ENCODE measurements at regions not wholly inside any gene's neighbourhood (a gene's known extent, or its start where the extent isn't known, plus 50 kb on each side); places are given as distances from the start of the nearest gene placed in this dataset.

- Histone ChIP-seq H3K4me3 (no peak overlapping the region), H3K27ac (no peak overlapping the region), H3K4me2 (no peak overlapping the region), H3K36me3 (no peaks in the 10 kb centered on the region), H3K27me3 (no peaks in the 10 kb centered on the region), H3K9ac (no peak overlapping the region), H3K9me3 (peaks cover 4% of the 10 kb centered on the region; the same call in 1 of the 2 replicates), H3K4me1 (peaks cover 11% of the 10 kb centered on the region; the same call in 1 of the 2 replicates), H4K20me1 (no peaks in the 10 kb centered on the region)
- TF ChIP-seq Cebpa-rat (IDR thresholded peaks at IDR 0.05): no peak
Measured at GRCh38 chr10:132124201-132124920, 58.6 kb downstream of the JAKMIP3 start.

DNA sequence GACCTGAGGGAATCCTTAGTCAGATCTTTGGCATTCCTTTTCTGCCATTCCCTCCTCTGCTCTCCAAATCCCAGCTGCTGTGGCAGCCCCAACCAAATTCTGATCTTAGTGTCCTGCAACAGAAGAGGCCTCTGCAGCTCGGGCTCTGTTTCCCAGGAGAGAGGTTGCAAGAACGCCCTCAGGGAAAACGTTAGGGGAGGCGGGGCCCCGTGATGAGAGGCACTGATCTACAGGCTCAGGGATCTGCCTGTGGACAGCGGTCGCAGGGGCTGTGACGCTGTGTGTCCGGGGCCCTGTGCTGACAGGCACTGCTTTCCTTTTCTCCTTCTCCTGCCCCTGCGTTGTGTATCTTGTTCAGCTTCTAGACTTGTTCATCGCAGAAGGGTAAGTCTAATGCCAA lies 57.3 kb upstream of the DPYSL4 start:
- Histone ChIP-seq H3K4me1 (peaks cover 31% of the 10 kb centered on the region), H3K9me3 (peaks cover 5% of the 10 kb centered on the region; the same call in 1 of the 2 replicates), H3K4me3 (no peak overlapping the region), H4K20me1 (no peaks in the 10 kb centered on the region), H3K27me3 (peaks cover 13% of the 10 kb centered on the region; the same call in 1 of the 2 replicates), H3K36me3 (no peaks in the 10 kb centered on the region), H3K27ac (no peak overlapping the region), H3K9ac (no peak overlapping the region), H3K4me2 (0 out of 2 replicates have a peak overlapping the region, but pooled peaks have one; percentile 17)
- no peak for TF ChIP-seq Cebpa-rat (IDR thresholded peaks at IDR 0.05)

GRCh38 chr10:132130286-132131265 lies 56.2 kb upstream of the DPYSL4 start:
- Histone ChIP-seq H3K27me3 (peaks cover 13% of the 10 kb centered on the region; the same call in 1 of the 2 replicates), H3K9me3 (peaks cover 5% of the 10 kb centered on the region; the same call in 1 of the 2 replicates), H3K4me1 (peaks cover 42% of the 10 kb centered on the region), H3K9ac (no peak overlapping the region), H4K20me1 (no peaks in the 10 kb centered on the region), H3K4me2 (no peak overlapping the region), H3K27ac (no peak overlapping the region), H3K36me3 (no peaks in the 10 kb centered on the region), H3K4me3 (no peak overlapping the region)
- no peak for TF ChIP-seq Cebpa-rat (IDR thresholded peaks at IDR 0.05)

DNA sequence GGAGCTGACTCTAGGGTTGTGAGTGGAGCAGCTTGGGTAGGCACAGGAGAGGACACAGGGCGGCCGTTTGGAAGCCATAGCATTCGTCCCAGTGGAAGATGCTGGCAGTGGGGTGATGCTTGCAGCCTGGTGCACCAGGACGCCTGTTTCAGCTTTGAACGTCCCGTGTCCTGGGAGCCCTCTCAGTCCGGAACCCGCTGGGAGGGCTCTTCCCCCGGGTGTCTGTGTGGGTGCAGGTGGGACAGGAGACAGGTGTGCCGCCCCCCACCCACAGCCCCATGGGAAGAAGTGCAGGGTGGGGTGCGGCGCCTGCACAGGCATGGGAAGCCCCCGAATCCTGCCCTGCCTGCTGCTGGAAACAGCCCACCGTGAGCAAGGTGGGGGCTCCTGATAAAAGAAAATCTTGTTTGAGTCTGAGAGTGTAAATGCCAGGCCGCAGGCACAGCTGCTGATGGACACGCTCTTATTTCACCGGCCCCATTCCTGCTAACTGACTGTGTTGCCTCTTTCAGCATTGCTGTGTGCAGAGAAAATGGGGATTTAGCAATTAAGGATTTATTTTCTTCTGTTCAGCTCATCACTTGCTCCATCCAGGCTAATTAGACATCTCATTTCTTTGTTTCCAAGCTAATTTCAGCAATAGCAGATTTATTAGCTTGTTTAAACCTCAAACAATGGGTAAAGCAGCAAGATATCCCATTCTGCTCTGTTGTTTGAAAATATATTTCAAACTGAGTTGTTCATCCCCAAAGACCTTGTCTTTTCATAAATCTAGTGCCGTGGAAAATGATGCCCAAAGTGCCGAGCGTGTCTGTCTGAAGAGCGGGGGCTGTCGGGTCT lies 54.9 kb upstream of the DPYSL4 start:
- H4K20me1 ChIP-seq: no peaks in the 10 kb centered on the region
- no peaks in the 10 kb centered on the region for H3K36me3 ChIP-seq
- H3K4me1 ChIP-seq: peaks cover 54% of the 10 kb centered on the region
- H3K27me3 ChIP-seq: peaks cover 13% of the 10 kb centered on the region; the same call in 1 of the 2 replicates
- H3K4me2 ChIP-seq: peak overlapping the region; percentile 81
- H3K4me3 ChIP-seq: no peak overlapping the region
- TF ChIP-seq Cebpa-rat (IDR thresholded peaks at IDR 0.05): no peak
- H3K9me3 ChIP-seq: peaks cover 5% of the 10 kb centered on the region; the same call in 1 of the 2 replicates
- no peak overlapping the region for H3K27ac ChIP-seq
- no peak overlapping the region for H3K9ac ChIP-seq

GRCh38 chr10:132132421-132132841 lies 54.3 kb upstream of the DPYSL4 start:
- Histone ChIP-seq H3K36me3 (no peaks in the 10 kb centered on the region), H4K20me1 (no peaks in the 10 kb centered on the region), H3K4me3 (no peak overlapping the region; the same call in 1 of the 2 replicates), H3K4me1 (peaks cover 61% of the 10 kb centered on the region), H3K4me2 (peak overlapping the region; percentile 81), H3K9me3 (peaks cover 5% of the 10 kb centered on the region; the same call in 1 of the 2 replicates), H3K27ac (no peak overlapping the region), H3K27me3 (peaks cover 13% of the 10 kb centered on the region; the same call in 1 of the 2 replicates), H3K9ac (no peak overlapping the region)
- TF ChIP-seq Cebpa-rat (IDR thresholded peaks at IDR 0.05): no peak

DNA sequence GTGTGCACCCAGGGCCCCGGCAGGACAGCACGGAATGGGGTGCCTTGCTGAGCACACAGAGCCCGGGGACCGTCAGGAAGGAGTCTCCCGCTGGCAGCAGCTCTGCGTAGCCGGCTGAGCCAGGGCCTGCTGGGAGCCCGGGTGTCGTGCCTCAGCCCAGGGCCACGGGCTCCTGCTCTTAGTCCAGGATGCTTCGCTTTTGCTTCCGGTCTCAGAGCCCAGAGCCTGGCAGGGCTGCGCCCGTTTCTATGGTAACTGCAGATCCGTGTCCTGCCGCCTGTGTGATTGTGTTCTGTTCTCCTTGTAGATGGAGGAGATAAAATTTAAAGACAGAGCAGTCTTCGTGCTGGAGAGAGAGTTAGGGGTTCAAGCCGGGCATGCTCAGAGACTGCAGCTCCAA lies 53.7 kb upstream of the DPYSL4 start:
- H3K36me3 ChIP-seq: no peaks in the 10 kb centered on the region

DNA sequence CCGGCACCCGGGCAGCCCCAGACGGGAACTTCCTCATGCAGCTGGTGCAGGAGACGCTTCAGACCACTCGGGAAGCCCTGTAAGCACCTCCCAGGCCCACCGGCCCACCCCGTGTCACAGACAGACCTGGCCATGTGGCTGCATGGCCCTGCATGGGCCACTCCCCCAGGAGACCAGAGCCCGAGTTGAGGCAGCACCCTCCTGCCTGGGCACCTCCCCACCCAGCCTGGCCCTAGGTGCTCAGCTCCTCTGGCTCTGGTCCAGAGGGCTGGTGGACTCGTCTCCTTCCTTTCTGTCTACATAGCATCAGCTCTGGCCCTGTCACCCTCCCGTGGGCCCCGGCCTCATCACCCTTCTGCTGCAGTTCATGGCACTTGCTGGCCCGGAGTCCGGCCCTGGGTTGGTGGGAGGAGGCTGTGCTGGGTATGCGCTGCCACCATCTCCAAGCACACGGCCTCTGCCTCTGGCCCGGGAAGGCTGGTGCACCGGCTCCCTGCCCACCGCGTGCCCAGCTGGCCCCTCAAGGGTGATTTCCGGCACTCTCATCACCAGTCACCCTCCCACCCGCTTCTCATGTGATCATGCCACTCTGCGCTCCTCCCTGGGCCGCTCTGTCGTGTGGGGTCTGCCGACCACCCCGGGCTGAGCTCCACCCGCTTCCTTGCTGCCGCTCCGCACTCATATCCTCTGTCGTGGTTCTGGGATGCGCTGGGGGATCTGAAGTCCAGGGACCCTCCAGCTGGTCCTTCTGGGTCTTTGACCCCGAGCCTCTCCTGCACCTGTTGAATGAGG lies 53.1 kb upstream of the DPYSL4 start:
- H3K27me3 ChIP-seq: peaks cover 13% of the 10 kb centered on the region; the same call in 1 of the 2 replicates
- H3K4me1 ChIP-seq: peaks cover 73% of the 10 kb centered on the region
- peak overlapping the region; percentile 81 for H3K4me2 ChIP-seq
- H3K27ac ChIP-seq: no peak overlapping the region
- no peak overlapping the region; the same call in 1 of the 2 replicates for H3K4me3 ChIP-seq
- H4K20me1 ChIP-seq: no peaks in the 10 kb centered on the region
- H3K9me3 ChIP-seq: peaks cover 5% of the 10 kb centered on the region; the same call in 1 of the 2 replicates
- no peak for TF ChIP-seq Cebpa-rat (IDR thresholded peaks at IDR 0.05)
- H3K36me3 ChIP-seq: no peaks in the 10 kb centered on the region
- 0 out of 2 replicates have a peak overlapping the region, but pooled peaks have one; percentile 2 for H3K9ac ChIP-seq

More for the DNA sequence above, 53.7 kb upstream of the DPYSL4 start:
- H3K4me1 ChIP-seq: peaks cover 66% of the 10 kb centered on the region
- H3K9me3 ChIP-seq: peaks cover 5% of the 10 kb centered on the region; the same call in 1 of the 2 replicates
- H3K4me3 ChIP-seq: no peak overlapping the region; the same call in 1 of the 2 replicates
- TF ChIP-seq Cebpa-rat (IDR thresholded peaks at IDR 0.05): no peak
- 0 out of 2 replicates have a peak overlapping the region, but pooled peaks have one; percentile 2 for H3K9ac ChIP-seq
- H3K27me3 ChIP-seq: peaks cover 13% of the 10 kb centered on the region; the same call in 1 of the 2 replicates
- H3K4me2 ChIP-seq: peak overlapping the region; percentile 81
- H4K20me1 ChIP-seq: no peaks in the 10 kb centered on the region
- H3K27ac ChIP-seq: no peak overlapping the region
